Germinal center (tissue), 1 donor: ENCODE measurements at regions not wholly inside any gene's neighbourhood (a gene's known extent, or its start where the extent isn't known, plus 50 kb on each side); places are given as distances from the start of the nearest gene placed in this dataset.
"Not testable (repeated sequence)": the region's sequence is repeated elsewhere in the genome, so short reads cannot be mapped to it uniquely, and the experiment has no call there.

Experiments used
- DNase-seq: peaks from one replicate; pipeline ENCODE4 v3.0.0; 2012; ENCODE audit warnings: mixed read lengths, low spot score

DNA sequence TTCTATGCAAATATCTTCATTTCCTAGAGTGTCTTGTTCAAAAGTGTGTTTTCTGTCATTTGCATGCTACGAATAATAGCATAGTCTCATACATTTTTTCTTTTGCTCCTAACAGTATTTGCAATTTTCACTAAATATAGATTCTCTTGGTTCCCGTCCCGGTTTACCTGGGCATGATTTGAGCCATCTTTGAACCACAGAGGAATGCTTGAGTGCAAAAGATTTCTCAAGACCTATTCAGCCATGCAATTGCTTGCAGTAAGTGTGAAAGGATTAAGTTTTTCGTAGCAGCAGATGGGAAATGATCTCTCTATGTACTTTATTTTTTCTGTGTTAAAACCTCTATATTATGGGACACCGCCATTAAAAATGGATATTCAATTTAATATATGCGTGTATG lies 733.0 kb downstream of the ZPLD1 start:
- no peak for DNase-seq

GRCh38 chr3:103169289-103169688 lies 734.5 kb downstream of the ZPLD1 start:
- no peak for DNase-seq

DNA sequence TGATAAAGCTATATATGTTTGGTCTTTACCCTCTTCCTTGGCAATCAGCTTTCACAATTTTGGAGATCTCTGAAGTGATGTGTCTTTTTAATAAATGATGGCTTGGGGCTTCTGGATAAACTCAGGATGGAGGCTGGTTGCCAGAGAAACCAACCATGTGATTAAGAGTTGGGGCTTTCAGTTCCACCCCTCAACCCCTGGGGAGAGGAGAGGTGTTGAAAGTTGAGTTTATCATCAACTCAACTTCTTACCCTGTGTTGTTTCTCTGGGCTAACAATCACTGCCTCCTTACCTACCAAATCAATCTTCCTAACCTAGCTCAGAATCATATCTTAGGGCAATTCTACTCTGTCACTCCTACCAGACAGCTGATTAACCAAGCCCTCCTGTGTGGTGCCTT lies 735.8 kb downstream of the ZPLD1 start:
- no peak for DNase-seq

- DNase-seq = no peak
Measured at GRCh38 chr3:103173940-103174339, 739.1 kb downstream of the ZPLD1 start.

DNA sequence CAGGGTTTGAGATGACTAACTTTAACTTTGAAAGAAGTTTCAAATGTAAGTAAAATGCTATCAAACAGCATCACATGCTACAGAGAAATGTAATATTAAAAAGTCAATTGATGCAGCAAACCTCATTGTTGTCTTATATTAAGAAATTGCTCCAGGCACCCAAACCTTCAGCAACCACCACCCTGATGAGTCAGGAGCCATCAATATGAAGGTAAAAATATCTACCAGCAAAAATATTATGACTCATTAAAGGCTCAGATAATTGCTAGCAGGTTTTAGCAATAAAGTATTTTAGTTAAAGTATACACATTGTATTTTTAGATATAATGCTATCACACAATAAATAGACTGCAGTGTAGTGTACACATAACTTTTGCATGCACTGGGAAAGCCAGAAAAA lies 746.3 kb downstream of the ZPLD1 start:
- no peak for DNase-seq

- DNase-seq = no peak
Measured at GRCh38 chr3:103184772-103185171, 750.0 kb downstream of the ZPLD1 start.

- no peak for DNase-seq
Measured at GRCh38 chr3:103189941-103190340, 755.1 kb downstream of the ZPLD1 start.

DNA sequence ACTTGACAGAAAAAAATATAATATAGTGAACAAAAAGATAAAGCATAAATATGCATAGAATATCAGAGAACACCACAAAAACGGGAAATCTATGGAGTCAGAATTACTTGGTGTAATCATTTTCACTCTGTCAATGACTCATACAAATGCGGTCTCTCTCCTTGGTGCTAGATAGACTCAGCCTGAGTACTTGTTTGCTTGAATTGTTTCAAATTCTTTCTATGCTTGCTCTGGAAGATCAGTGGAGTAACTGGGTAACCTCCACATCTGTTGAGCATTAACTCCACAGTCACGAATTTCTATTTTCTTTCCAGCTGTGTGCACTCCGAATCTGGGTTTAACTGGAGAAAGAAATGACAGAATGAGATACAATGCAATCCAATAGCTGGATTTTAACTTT lies 760.4 kb downstream of the ZPLD1 start:
- no peak for DNase-seq

DNA sequence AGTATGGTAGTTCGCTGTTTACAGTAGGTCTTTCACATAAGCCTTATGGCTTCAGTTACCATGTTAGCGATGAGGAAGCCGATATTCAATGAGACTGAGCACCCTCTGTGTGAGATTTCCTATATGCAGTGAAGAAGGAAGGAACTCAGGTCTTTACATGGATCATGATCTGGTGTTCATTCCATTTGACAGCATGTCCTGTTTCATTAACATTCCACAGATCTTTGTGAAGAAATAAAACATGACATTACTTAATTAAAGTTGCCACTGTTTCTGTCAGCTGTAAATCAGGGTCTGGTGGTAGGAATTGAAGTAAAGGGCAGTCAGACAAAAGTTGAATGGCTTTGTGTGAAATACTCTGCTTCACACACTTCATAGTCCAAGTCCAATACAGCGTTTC lies 768.6 kb downstream of the ZPLD1 start:
- no peak for DNase-seq

- DNase-seq = no peak
Measured at GRCh38 chr3:103210583-103210982, 775.8 kb downstream of the ZPLD1 start.

- DNase-seq = no peak
Measured at GRCh38 chr3:103218146-103218545, 783.3 kb downstream of the ZPLD1 start.

DNA sequence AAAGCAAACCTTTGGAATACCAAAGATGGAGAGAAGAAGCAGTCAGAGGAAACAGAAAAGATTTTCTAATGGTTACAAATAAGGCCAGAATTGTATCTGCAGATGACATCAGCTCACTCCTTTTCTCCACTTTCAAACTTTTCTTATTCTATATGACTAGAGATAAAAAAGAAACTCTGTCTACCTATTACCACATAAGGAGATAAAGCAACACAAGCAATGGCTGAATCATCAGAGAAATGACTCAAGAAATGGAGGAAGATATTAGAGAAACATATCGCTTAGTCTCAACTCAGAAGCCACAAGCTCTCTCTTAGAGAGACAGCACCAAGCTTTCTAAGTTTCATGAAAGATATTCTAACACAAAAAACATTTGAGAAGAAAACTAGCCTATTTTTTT lies 784.0 kb downstream of the ZPLD1 start:
- no peak for DNase-seq

DNA sequence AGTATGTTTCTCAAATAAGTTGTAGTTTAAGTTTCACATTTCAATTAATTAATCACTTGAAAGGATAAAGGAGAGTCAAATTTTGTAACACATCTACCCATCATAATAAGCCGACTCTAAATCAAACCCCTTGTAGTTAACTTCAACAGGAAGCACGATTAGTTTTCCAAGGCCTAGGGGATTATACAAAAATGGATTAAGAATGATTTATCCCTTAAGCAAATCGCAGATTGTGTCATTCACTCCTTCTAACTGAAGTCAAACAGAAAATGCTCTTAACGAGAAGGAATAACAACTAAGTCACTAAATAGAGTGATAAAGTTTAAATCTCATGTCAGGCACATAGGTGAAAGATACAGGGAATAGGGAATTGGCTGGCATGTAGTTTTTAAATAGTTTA lies 792.8 kb downstream of the ZPLD1 start:
- no peak for DNase-seq

- DNase-seq = no peak
Measured at GRCh38 chr3:103247459-103247858, 812.6 kb downstream of the ZPLD1 start.

DNA sequence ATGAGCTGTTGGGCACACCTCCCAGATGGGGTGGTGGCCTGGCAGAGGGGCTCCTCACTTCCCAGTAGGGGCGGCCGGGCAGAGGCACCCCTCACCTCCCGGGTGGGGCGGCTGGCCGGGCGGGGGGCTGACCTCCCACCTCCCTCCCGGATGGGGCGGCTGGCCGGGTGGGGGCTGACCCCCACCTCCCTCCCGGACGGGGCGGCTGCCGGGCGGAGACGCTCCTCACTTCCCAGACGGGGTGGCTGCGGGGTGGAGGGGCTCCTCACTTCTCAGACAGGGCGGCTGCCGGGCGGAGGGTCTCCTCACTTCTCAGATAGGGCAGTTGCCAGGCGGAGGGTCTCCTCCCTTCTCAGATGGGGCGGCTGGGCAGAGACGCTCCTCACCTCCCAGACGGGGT lies 820.0 kb downstream of the ZPLD1 start:
- DNase-seq = not testable (repeated sequence)

- DNase-seq = no peak
Measured at GRCh38 chr3:103269287-103269686, 834.5 kb downstream of the ZPLD1 start.

DNA sequence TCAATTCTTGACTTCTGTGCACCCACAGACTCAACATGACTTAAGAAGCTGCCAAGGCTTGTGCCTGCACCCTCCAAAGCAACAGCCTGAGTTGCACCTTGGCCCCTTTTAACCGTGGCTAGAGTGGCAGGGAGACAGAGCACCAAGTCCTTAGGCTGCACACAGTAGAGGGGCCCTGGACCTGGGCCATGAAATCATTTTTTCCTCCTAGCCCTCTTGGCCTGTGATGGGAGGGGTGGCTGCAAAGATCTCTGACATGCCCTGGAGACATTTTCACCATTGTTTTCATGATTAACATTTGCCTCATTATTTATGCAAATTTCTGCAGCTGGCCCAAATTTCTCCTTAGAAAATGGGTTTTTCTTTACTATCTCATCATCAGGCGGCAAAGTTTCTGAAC lies 836.8 kb downstream of the ZPLD1 start:
- no peak for DNase-seq

GRCh38 chr3:103295974-103296570 lies 861.3 kb downstream of the ZPLD1 start:
- DNase-seq = no peak

- DNase-seq = not testable (repeated sequence)
Measured at GRCh38 chr3:103297502-103297901, 862.7 kb downstream of the ZPLD1 start.

DNA sequence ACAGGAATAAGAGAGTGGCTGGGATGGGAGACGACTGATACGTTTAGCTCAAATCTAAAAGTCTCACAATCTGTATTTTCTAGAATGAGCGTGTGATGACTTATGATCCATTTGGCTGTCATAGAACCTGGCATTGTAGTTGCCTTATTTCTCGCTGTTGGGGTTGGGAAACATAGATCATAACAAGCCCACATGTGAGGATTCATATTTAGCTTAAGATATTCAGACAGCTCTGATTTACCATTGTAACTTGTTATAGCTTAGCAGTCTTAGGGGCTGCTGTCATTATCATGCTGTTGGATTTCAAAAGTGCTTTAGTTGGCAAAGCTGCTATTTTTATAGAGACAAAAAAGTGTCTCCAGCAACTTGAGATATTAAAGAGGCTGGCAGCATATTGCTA lies 871.3 kb downstream of the ZPLD1 start:
- no peak for DNase-seq

DNA sequence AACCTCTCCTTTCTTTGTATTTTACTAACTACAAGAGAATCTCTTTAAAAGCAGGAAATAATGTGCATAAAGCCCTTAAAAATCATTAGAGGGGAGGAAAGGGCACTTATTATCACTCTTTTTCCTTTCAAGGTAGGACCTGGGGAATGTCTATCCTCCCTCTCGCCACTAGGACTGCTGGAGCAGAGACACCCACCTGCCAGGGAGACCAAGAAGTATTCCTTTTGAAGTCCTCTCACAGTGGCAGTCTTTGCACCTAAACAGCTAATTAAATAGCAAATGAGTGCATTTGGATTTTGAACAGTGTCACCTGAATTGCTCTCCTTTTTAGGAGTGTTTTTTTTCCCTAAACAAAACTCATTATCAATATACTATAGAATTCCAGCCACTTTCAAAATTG lies 874.1 kb downstream of the ZPLD1 start:
- DNase-seq = no peak

DNA sequence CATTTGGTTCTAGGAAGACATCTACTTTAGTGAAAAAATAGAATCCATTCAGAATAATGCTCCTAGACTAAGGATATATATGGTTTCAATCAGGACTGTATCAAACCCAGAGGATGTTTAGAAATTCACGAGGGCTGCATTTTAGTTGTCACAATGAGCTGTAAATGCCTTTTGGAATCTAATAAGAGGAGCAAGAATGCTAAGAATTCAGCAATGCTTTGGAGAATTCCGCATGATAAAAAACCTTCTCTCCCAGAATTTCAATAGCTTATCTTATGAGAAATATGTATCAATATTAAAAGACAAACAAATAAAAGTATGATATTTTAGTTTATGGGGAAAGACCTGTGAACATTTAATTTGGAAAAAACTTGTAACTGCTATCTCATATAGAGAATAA lies 885.1 kb downstream of the ZPLD1 start:
- no peak for DNase-seq

DNA sequence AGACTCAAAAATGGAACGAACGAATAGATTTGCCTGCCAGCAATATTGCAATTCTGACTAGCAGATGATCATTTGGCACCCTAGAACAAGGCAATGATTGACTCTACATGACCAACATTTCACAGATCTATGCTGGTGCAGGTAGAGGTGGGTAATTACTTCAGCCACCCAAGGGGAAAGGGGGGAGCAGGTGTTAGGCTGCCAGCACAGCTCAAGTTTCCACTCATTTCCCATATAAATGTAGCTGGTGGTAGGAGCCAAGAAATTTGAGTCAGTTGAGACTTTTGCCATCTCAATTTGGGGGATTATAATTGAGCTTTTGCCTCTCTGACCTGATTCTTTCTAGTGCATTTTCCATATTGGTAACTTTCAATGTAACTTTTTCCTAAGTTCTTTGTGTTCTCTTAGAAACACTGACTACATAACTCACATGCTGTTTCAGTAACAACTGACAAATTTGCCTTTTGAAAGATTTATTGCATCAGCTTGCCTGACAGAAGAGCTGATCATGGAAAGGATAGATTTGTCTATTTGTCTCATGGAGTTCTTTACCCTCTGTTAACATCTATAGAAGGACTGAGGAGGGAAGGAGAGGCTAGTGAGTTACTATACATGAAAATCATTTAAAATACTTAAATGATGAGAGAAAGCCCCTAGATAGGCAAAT lies 902.5 kb downstream of the ZPLD1 start:
- DNase-seq = no peak

DNA sequence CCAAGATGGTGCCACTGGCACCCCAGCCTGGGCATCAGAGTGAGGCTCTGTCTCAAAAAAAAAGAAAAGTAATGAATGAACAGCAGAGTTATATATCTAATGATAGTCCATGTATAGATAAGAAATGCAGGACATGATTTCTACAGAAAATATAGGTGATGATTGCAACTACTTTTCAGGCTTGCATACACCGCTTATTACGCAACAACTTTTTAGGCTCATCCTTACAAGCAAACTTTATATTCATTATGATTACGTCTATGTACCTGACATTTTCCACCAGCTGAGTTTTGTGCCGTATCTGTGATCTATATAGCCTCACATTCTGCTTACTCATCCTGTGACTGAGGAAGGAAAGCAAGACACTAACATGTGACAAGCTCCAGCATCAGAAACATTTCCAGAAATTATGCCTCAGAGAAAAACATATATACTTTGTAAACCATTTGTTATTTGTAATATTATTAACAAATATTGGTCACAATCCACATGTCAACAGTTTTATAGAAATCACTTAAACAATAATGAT lies 906.3 kb downstream of the ZPLD1 start:
- no peak for DNase-seq
